Stimulated activated CD8-positive, alpha-beta memory T cell treated with anti-CD3 and anti-CD28 coated beads, Interleukin-7, amount 100 ng/mL, for 24 hours (primary cell): ENCODE measurements at regions not wholly inside any gene's neighbourhood (a gene's known extent, or its start where the extent isn't known, plus 50 kb on each side); places are given as distances from the start of the nearest gene placed in this dataset.
"Not testable (repeated sequence)": the region's sequence is repeated elsewhere in the genome, so short reads cannot be mapped to it uniquely, and the experiment has no call there.

ENCODE experiments used
- DNase-seq: peaks from one replicate; pipeline ENCODE4 v3.0.0-alpha.2; 2020; ENCODE audit warnings: low read depth

DNA sequence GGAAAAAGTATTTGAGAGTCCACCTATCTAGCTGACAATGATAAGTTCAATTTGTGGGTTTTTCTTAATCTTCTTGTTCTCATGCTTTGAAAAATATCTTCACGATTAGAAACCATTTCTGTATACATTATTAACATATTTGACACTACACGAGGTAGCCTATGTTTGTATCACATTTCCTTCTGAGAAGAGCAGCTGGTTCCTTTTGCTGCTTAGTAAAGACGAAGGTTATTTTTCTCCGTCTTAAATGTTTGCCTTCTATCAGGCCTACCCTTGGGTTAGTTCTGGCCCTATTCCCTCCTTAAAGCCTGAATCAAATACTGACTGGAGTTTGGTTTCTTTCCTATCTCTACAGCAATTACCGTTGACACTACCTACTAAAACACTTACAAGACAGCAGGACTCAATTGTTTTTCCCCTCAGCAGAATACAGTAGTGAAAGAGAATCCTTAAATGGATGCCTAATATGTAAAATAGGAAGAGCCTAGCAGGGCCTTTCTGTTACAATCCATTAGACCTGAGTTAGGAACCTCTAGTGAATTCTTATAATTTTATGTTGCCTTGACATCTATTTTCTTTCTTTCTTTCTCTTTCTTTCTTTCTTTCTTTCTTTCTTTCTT lies 790.4 kb downstream of the EPHA4 start:
- DNase-seq = no peak

- DNase-seq = no peak
These were observed 789.4 kb downstream of the EPHA4 start for GRCh38 chr2:220782609-220783113.

- no peak for DNase-seq
These were observed 788.4 kb downstream of the EPHA4 start for GRCh38 chr2:220783671-220784070.

- DNase-seq = no peak
These were observed 786.9 kb downstream of the EPHA4 start for GRCh38 chr2:220785178-220785577.

DNA sequence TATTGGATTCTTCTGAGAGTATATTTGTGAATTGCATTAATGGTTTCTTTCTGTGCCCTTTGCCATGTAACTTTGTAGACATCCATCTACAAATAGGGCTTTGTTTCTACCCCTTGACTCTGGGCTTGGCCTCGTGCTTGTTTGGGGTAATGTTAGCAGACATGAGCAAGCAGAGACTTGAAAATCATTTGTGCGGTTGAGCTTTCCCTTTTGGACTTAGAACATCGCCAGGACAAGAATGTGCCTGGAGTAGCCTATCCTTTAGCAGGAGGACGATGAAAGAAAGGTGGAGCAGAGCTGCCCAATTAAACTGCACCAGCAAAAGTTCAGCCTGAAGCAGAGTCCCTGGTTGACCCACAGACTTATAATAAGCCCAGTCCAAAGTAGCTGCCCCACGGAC lies 785.9 kb downstream of the EPHA4 start:
- no peak for DNase-seq

- DNase-seq = no peak
These were observed 784.9 kb downstream of the EPHA4 start for GRCh38 chr2:220787251-220787650.

DNA sequence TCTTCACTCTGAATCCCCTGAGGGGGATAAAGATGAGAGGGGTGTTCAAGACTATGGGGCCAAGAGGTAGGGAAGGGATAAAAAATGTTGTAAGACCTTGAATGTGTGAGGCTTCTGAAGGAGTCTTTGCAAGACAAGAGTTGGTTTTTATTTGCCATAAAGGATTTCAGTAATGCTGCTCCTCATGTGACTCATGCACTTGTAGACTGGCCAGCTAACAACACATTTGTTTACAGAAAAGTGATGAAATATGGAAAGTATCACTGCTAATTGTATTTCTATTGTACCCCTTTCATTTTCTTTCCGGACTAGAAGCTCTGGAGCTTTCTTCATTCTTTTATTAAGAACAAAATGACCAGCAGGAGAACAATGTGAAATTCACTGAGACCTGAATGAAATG lies 782.1 kb downstream of the EPHA4 start:
- DNase-seq = no peak

- no peak for DNase-seq
These were observed 776.4 kb downstream of the EPHA4 start for GRCh38 chr2:220795705-220796104.

DNA sequence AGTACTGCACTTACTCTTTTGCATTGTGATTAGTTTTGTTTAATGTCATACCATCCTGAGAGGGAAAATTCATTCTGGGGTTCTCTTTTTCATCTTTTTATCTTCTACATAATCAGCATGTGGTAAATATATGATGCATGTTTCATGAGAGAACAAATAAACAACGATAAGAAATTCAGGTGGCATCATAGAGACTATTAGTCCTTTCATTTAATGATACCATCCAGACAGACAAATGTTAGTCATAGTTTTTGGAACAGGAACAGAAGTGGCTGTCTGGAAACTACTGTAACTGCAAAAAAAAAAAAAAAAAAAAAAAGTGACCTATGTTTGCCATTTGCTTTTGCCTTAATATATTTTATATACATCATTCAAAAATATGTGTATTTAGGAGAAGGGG lies 761.0 kb downstream of the EPHA4 start:
- DNase-seq = no peak

GRCh38 chr2:220811952-220812570 lies 760.0 kb downstream of the EPHA4 start:
- DNase-seq = no peak

DNA sequence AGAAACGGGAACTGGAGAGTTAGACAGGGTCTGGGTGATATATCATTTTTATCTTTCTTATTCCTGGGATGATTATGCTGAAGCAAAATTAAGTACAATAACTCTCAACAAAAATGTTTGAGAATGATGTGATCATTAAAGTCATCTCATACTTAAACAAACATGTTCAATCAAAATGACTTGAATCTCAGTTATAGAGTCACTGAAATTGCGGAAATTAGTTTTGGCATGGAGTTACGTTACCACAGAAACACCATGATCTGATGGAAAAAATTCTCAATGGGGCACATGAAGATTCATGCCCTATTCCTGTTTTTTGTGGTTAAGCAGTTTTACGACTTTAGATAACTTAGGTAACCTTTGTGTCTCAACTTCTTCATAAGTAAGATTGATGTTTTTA lies 757.7 kb downstream of the EPHA4 start:
- DNase-seq = no peak

DNA sequence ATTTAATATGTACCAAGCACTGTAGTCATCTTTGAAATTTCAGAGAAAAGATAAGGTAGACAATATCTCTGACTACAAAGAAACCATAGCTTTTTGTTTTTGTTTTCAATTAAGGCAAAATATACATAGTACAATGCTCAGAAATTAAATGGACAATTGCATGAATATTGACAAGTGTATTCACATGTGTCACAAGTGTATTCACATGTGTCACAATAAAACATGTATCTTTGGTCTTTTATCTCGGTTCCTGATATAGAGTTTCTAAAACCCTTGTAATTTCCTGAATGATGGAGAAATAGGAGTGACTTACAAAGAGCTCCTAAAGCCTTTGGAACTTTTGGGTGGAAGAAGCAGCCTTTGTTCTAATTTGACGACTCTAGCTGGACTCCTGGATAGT lies 756.4 kb downstream of the EPHA4 start:
- no peak for DNase-seq

- DNase-seq = no peak
These were observed 750.4 kb downstream of the EPHA4 start for GRCh38 chr2:220821683-220822082.

DNA sequence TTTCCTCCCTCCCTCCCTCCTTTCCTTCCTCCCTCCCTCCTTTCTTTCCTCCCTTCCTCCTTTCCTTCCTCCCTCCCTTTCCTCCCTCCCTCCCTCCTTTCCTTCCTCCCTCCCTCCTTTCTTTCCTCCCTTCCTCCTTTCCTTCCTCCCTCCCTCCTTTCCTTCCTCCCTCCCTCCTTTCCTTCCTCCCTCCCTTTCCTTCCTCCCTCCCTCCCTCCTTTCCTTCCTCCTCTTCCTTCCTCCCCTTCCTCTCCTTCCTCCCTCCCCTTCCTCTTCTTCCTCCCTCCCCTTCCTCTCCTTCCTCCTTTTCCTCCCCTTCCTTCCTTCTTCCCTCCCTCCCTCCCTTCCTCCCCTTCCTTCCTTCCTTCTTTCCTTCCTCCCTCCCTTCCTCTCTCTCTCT lies 748.5 kb downstream of the EPHA4 start:
- DNase-seq = not testable (repeated sequence)

- no peak for DNase-seq
These were observed 738.7 kb downstream of the EPHA4 start for GRCh38 chr2:220833446-220833845.

GRCh38 chr2:220835583-220835982 lies 736.5 kb downstream of the EPHA4 start:
- DNase-seq = no peak

- DNase-seq = no peak
These were observed 734.9 kb downstream of the EPHA4 start for GRCh38 chr2:220837226-220837625.

DNA sequence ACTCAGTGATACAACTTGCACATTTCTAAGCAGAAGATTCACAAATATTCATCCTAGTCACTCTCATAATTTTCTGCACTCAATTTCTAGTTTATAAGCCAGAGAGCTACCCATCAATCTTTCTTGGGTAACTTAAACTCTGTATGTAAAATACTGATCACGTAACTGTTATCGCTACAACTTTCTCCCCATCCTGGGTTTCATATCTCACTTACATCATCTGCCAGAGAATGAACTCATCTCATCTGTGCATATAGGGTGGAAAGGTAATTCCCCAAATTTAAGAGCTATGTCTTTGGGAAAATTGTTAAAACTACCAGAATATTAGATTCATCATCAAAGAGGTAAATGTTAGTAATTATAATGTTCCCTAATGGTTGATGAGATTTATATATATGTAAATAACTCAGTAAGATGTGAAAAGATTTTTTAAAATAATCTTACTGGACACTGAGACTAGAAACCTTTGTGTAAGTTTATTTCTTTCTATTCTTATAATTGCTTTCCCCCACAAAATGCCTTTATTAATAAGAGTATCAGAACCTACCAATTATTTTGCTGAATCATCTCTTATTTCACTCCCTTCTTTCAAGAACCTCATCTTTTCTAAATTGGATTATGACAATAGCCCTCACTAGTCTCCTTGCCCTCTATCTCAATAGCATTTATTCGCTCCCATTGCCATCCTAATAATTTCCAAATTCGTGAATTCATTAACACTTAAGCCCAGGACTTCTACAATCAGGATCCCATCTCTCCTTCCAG lies 729.0 kb downstream of the EPHA4 start:
- DNase-seq = no peak

DNA sequence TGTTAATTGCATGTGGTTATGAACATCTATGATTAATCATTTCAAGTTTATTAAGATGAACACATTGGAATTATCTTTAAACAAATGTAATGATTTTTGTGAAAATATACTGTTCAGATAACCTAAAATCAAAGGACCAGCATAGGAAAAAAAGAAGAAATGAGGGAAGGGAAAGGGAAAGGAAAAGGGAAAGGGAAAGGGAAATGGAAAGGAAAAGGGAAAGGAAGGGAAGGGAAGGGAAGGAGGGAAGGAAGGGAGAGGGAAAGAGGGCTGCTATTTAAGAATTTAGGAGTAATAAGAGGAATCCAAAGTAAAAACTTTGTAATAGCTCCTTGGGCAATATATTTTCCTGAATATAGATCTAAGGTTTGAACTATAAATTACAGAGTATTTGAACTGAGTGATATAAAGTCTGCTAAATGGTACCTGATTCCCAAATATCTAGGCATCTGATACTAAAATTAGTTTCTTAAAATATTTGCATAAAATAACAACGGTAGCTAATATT lies 726.3 kb downstream of the EPHA4 start:
- DNase-seq = no peak

DNA sequence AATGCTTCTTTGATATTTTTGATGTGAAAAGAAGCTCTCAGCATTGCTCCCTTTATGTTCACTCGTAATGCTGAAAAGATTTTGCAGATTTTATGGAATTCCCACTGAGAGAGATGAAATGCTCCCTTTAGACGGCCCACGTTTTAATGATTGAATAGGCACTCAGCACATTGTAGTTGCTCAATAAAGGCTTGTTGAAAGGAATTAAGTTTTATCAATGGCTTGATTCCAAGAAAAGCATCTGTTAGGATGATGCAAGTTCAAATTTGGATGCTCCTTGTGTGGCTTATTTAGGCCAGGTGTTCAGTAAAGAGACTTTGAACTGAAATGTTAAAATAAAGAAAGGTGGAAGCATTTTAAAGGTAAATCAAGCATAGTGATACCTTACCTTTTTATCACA lies 725.1 kb downstream of the EPHA4 start:
- DNase-seq = no peak

DNA sequence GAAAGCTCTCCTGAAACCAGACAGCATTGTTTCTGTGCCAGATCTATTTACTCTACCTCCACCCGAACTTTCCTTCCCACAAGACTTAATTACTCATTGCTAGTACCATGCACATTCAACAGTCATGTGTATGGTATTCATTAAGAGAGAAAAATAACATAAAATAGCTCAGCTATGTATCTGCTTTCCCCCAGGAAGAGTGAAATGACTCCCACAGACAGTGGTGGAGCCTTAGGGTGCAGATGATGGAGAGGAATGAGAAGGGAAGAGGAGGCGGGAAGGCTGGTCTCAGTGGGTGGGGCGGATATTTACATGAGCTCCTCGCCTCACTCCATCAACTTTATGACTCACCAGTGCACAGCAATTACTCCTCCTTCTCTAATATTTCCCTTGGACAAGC lies 724.5 kb downstream of the EPHA4 start:
- DNase-seq = no peak

- DNase-seq = no peak
These were observed 722.7 kb downstream of the EPHA4 start for GRCh38 chr2:220849433-220849832.

DNA sequence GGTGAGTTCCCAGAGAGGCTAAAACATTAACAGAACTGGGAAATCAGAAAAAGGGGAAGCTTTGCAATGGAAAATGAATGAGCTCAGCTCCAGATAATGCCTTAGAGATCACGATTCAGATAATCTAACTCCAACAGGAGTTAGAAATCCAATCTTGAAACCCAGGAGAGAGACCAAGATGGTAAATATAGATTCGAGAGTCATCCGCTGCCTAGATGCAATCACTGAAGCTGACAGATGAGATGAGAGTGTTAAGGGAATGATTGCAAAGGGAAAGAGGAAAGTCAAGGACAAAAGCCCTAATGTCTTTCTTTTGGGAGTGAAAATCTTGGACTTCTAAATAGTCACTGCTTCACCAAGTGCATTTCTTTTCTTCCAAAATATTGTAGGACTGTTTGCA lies 722.0 kb downstream of the EPHA4 start:
- no peak for DNase-seq
